K562 (cell line): ENCODE measurements at regions not wholly inside any gene's neighbourhood (a gene's known extent, or its start where the extent isn't known, plus 50 kb on each side); places are given as distances from the start of the nearest gene placed in this dataset.
A peak's percentile ranks its signal among the peaks of the same experiment; 100 is the strongest.
"Not testable (repeated sequence)": the region's sequence is repeated elsewhere in the genome, so short reads cannot be mapped to it uniquely, and the experiment has no call there.

Experiments
- ATAC-seq: fragments of 200-7000 bp; cut with Tn5 transposase; 3 replicates; pipeline ENCODE4 v1.9.1; 2020; ENCODE audit warnings: moderate library complexity
- BruUV-seq: library from RNA; stranded (reverse); fragments of 400-500 nt; replicated peaks from 2 replicates; lab custom pipeline; 2021; lab: Mats Ljungman, UMichigan
- CTCF ChIA-PET: fragments of 300-600 bp; formaldehyde crosslinking; extraction: SDS; loops from one replicate; lab custom pipeline; 2021; ENCODE audit warnings: low intra/inter-chr PET ratio; lab: Yijun Ruan, JAX
- POLR2A ChIA-PET: fragments of 300-600, 350-650 bp; sonication (Branson Sonifier 250); formaldehyde crosslinking; extraction: SDS; loops from one replicate; lab custom pipeline; 2021; ENCODE audit warnings: antibody characterized with exemption, inconsistent platforms; lab: Yijun Ruan, JAX
- DNase-seq, 4 experiments: peaks; one replicate each; pipeline versions ENCODE4 v3.0.0 to v3.0.0-alpha.2; 2011 to 2018; ENCODE audit warnings: low spot score in 3 of 4, mixed read lengths in 3 of 4; ENCODE audit errors: extremely low read depth in 1 of 4
- FAIRE-seq: peaks from 2 replicates; lab custom pipeline; 2011; peaks lifted over from hg19 to GRCh38; lab: Jason Lieb, UNC
- H2AFZ ChIP-seq: 2 replicates; pipeline ENCODE4 v1.6.0; 2011; ENCODE audit warnings: low read depth, low read length, control low read depth, inconsistent platforms
- H3K27ac ChIP-seq: fragments of 200-600 bp; 3 replicates; pipeline ENCODE4 v1.8.0; 2011; ENCODE audit warnings: low read depth, mild to moderate bottlenecking, control low read depth, inconsistent platforms, low read length, moderate library complexity, mixed read lengths; ENCODE audit errors: extremely low read depth
- H3K27me3 ChIP-seq, 2 experiments: fragments of 300-600 bp in 1 of 2; 2 replicates in 1 of 2; 3 replicates in 1 of 2; pipeline versions ENCODE4 v1.6.0 to v1.8.0; 2011; ENCODE audit warnings: inconsistent platforms in 2 of 2, low read length in 2 of 2, mild to moderate bottlenecking in 1 of 2, mixed read lengths in 1 of 2, moderate library complexity in 1 of 2; ENCODE audit not compliant: control insufficient read depth in 2 of 2, insufficient read depth in 2 of 2
- H3K36me3 ChIP-seq: fragments of 300-600 bp; 3 replicates; pipeline ENCODE4 v1.8.0; 2011; ENCODE audit warnings: mild to moderate bottlenecking, low read length, inconsistent platforms; ENCODE audit not compliant: control insufficient read depth, insufficient read depth
- H3K4me1 ChIP-seq, 2 experiments: fragments of 200-600 bp in 1 of 2; replicated peaks in 1 of 2; 2 replicates in 1 of 2; 3 replicates in 1 of 2; pipeline versions ENCODE4 v1.5.1 to v1.8.0; 2011; ENCODE audit warnings: inconsistent platforms in 2 of 2, low read length in 2 of 2, mild to moderate bottlenecking in 1 of 2, mixed read lengths in 1 of 2, moderate library complexity in 1 of 2; ENCODE audit not compliant: control insufficient read depth in 2 of 2, insufficient read depth in 2 of 2
- H3K4me2 ChIP-seq: 2 replicates; pipeline ENCODE4 v1.6.1; 2011; ENCODE audit warnings: low read length, control low read depth, inconsistent platforms, mixed read lengths; ENCODE audit not compliant: insufficient read depth
- H3K4me3 ChIP-seq: fragments of 200-600 bp; sonication (generic), shearing (Covaris generic); 2 replicates; pipeline ENCODE4 v1.5.1; 2016; ENCODE audit warnings: control low read depth, inconsistent platforms
- H3K79me2 ChIP-seq: fragments of 200-600 bp; 3 replicates; pipeline ENCODE4 v1.8.0; 2011; ENCODE audit warnings: low read length, inconsistent platforms; ENCODE audit not compliant: control insufficient read depth, insufficient read depth
- H3K9ac ChIP-seq, 2 experiments: 2 replicates each; pipeline versions ENCODE4 v1.6.0 to v1.6.1; 2011; ENCODE audit warnings: low read depth in 2 of 2, low read length in 2 of 2, control low read depth in 1 of 2, inconsistent platforms in 1 of 2, mild to moderate bottlenecking in 1 of 2, mixed read lengths in 1 of 2; ENCODE audit not compliant: insufficient read depth in 1 of 2
- H3K9me1 ChIP-seq: one replicate; pipeline ENCODE4 v1.6.0; 2011; ENCODE audit warnings: inconsistent platforms, mild to moderate bottlenecking, low read length, moderate library complexity; ENCODE audit not compliant: control insufficient read depth, insufficient read depth
- H3K9me3 ChIP-seq: replicated peaks from 2 replicates; pipeline ENCODE4 v1.5.1; 2011; ENCODE audit warnings: low read depth, low read length, inconsistent platforms; ENCODE audit not compliant: control insufficient read depth, insufficient read depth
- H4K20me1 ChIP-seq: replicated peaks from 2 replicates; pipeline ENCODE4 v1.6.1; 2011; ENCODE audit warnings: low read length, inconsistent platforms, mixed read lengths; ENCODE audit not compliant: control insufficient read depth, insufficient read depth
- HIVEP1 ChIP-seq: fragments of 250-450 bp; sonication (Bioruptor Pico); IDR thresholded peaks from 2 replicates; pipeline ENCODE4 v1.4.0; 2020; ENCODE audit warnings: mild to moderate bottlenecking
- KLF6 ChIP-seq: fragments of 250-450 bp; sonication (Bioruptor Pico); IDR thresholded peaks from 2 replicates; pipeline ENCODE4 v1.4.0; 2020; ENCODE audit warnings: mild to moderate bottlenecking, moderate library complexity, borderline replicate concordance
- PHB ChIP-seq: fragments of 250-450 bp; sonication (Bioruptor Pico); IDR thresholded peaks from 2 replicates; pipeline ENCODE4 v1.5.0; 2021
- PHTF2 ChIP-seq: fragments of 250-450 bp; sonication (Bioruptor Pico); IDR thresholded peaks from 2 replicates; pipeline ENCODE4 v1.5.0; 2021; ENCODE audit warnings: mild to moderate bottlenecking
- RBM25 ChIP-seq: fragments of 200-400 bp; formaldehyde crosslinking; IDR thresholded peaks from 2 replicates; pipeline ENCODE4 v1.6.1; 2018; ENCODE audit warnings: low read length, low read depth, moderate library complexity; ENCODE audit not compliant: severe bottlenecking
- ZNF146 ChIP-seq: IDR thresholded peaks from one replicate; pipeline ENCODE4 v1.6.1; 2018; ENCODE audit warnings: missing compliant biosample characterization; ENCODE audit not compliant: unreplicated experiment
- WGBS: fragments of 100-300 bp; shearing (Covaris generic); methylation state at CpG from one replicate; pipeline ENCODE4 v1.1.6; 2016; ENCODE audit warnings: low coverage, mixed read lengths; ENCODE audit not compliant: insufficient coverage; ENCODE audit errors: missing lambda C conversion rate; 5-methylcytosine and 5-hydroxymethylcytosine counted together
- in situ Hi-C: fragments of 300-500 bp; cut with MboI; formaldehyde crosslinking; loops from 4 replicates; pipeline ENCODE4 v1.15.0; 2018; ENCODE audit warnings: inconsistent platforms, mixed read lengths
- intact Hi-C: fragments of 100-400 bp; cut with micrococcal nuclease; formaldehyde crosslinking; loops from 2 replicates; pipeline ENCODE4 v1.14.2; 2022
- TF ChIP-seq, protein P1 (sequence below): sonication (generic); IDR thresholded peaks from 2 replicates; pipeline ENCODE4 v1.6.1; 2016
- TF ChIP-seq, protein P2 (sequence below): IDR thresholded peaks from 3 replicates; pipeline ENCODE4 v1.6.1; 2011; ENCODE audit warnings: borderline replicate concordance, mild to moderate bottlenecking; ENCODE audit not compliant: insufficient read length, insufficient read depth
- TF ChIP-seq, protein P3 (sequence below): fragments of 250-450 bp; sonication (Bioruptor Pico); IDR thresholded peaks from 2 replicates; pipeline ENCODE4 v1.8.0; 2021; ENCODE audit warnings: moderate library complexity, mild to moderate bottlenecking, inconsistent platforms
- TF ChIP-seq, protein P4 (sequence below): sonication (generic); formaldehyde crosslinking; IDR thresholded peaks from 2 replicates; pipeline ENCODE4 v1.8.0; 2022; ENCODE audit warnings: mild to moderate bottlenecking, missing genetic modification reagents
- TF ChIP-seq, protein P5 (sequence below): sonication (generic); formaldehyde crosslinking; IDR thresholded peaks from 2 replicates; pipeline ENCODE4 v1.8.0; 2022; ENCODE audit warnings: mild to moderate bottlenecking, low read depth, missing genetic modification reagents

DNA sequence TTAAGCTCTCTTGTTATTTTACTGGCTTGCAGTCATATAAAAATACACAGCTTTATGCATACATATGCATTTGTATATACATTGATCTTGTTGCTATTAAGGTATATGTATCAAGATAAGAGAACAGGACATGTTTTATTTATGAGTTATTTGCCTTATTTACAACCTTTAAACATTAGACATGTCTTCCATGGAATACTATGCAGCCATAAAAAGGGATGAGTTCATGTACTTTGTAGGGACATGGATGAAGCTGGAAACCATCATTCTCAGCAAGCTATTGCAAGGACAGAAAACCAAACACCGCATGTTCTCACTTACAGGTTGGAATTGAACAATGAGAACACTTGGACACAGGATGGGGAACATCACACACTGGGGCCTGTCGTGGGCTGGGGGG lies 179.2 kb upstream of the GK2 start:
- H4K20me1 ChIP-seq, H3K27me3 ChIP-seq, H3K27ac ChIP-seq, DNase-seq, H3K36me3 ChIP-seq, FAIRE-seq, H3K9ac ChIP-seq, POLR2A ChIA-PET, BruUV-seq, H3K9me1 ChIP-seq, in situ Hi-C loops, CTCF ChIA-PET, intact Hi-C loops, H3K4me3 ChIP-seq, H3K4me1 ChIP-seq, ATAC-seq, H3K4me2 ChIP-seq, H2AFZ ChIP-seq, H3K79me2 ChIP-seq, H3K9me3 ChIP-seq: not testable (repeated sequence)
- peak; percentile 50 for TF ChIP-seq RBM25
- peak; percentile 93 for TF ChIP-seq ZNF146 (CRISPR knock-in tag)
- WGBS: 9% methylated on average over 1 of the region's 2 CpGs

DNA sequence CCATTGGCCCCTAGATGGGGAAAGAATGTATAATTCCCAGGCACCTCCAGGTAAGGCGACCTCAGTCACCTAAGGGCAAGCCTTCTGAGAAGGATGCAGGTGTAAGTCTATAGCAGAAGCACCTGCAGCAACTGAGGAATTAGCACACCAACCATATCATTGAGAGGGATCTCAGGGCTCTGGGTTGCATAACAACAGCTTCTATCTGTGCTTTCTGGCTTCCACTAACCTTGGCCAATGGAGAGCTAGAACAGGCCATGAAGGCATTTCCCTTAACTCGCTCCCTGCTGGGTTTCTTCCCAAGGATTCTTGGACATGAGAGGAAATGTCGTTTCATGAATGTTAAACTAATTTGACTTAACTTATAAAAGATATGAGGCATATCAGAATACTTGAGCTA lies 177.8 kb upstream of the GK2 start:
- no peaks in the 10 kb centered on the region for H3K27me3 ChIP-seq
- BruUV-seq: no TSS peak
- no peaks in the 10 kb centered on the region for H3K4me1 ChIP-seq
- no peaks in the 10 kb centered on the region for H4K20me1 ChIP-seq
- no peaks in the 10 kb centered on the region for H3K36me3 ChIP-seq
- no peak overlapping the region for H2AFZ ChIP-seq
- H3K79me2 ChIP-seq: no peaks in the 10 kb centered on the region
- POLR2A ChIA-PET: no interaction called here
- no peaks in the 10 kb centered on the region for H3K9me1 ChIP-seq
- 34% methylated on average over 3 of the region's 3 CpGs for WGBS
- intact Hi-C loops: no loop called here
- ATAC-seq (no peak), DNase-seq (no peak), FAIRE-seq (no peak)
- no peak overlapping the region for H3K4me2 ChIP-seq
- CTCF ChIA-PET: no interaction called here
- no peaks in the 10 kb centered on the region for H3K9me3 ChIP-seq
- H3K9ac ChIP-seq: no peak overlapping the region
- H3K4me3 ChIP-seq: no peak overlapping the region
- H3K27ac ChIP-seq: no peak overlapping the region
- in situ Hi-C loops: no loop called here
- TF ChIP-seq, protein P1, sequence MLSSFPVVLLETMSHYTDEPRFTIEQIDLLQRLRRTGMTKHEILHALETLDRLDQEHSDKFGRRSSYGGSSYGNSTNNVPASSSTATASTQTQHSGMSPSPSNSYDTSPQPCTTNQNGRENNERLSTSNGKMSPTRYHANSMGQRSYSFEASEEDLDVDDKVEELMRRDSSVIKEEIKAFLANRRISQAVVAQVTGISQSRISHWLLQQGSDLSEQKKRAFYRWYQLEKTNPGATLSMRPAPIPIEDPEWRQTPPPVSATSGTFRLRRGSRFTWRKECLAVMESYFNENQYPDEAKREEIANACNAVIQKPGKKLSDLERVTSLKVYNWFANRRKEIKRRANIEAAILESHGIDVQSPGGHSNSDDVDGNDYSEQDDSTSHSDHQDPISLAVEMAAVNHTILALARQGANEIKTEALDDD: no peak
- TF ChIP-seq KLF6 (CRISPR knock-in tag) (no peak), PHTF2 (CRISPR knock-in tag) (no peak), HIVEP1 (CRISPR knock-in tag) (no peak), PHB (CRISPR knock-in tag) (no peak)
- TF ChIP-seq, protein P2, sequence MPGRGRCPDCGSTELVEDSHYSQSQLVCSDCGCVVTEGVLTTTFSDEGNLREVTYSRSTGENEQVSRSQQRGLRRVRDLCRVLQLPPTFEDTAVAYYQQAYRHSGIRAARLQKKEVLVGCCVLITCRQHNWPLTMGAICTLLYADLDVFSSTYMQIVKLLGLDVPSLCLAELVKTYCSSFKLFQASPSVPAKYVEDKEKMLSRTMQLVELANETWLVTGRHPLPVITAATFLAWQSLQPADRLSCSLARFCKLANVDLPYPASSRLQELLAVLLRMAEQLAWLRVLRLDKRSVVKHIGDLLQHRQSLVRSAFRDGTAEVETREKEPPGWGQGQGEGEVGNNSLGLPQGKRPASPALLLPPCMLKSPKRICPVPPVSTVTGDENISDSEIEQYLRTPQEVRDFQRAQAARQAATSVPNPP: no peak
- TF ChIP-seq, protein P3, sequence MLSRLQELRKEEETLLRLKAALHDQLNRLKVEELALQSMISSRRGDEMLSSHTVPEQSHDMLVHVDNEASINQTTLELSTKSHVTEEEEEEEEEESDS: no peak
- TF ChIP-seq, protein P4, sequence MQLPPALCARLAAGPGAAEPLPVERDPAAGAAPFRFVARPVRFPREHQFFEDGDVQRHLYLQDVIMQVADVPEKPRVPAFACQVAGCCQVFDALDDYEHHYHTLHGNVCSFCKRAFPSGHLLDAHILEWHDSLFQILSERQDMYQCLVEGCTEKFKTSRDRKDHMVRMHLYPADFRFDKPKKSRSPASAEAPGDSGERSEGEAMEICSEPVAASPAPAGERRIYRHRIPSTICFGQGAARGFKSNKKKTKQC (CRISPR knock-in tag): no peak
- TF ChIP-seq, protein P5, sequence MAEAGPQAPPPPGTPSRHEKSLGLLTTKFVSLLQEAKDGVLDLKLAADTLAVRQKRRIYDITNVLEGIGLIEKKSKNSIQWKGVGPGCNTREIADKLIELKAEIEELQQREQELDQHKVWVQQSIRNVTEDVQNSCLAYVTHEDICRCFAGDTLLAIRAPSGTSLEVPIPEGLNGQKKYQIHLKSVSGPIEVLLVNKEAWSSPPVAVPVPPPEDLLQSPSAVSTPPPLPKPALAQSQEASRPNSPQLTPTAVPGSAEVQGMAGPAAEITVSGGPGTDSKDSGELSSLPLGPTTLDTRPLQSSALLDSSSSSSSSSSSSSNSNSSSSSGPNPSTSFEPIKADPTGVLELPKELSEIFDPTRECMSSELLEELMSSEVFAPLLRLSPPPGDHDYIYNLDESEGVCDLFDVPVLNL (CRISPR knock-in tag): no peak
